ENCODE measurements at regions not wholly inside any gene's neighbourhood (a gene's known extent, or its start where the extent isn't known, plus 50 kb on each side); places are given as distances from the start of the nearest gene placed in this dataset.

GRCh38 chr3:106806964-106807363, 570.3 kb upstream of the CCDC54 start:
- DNase-seq (ENCODE audit: extremely low read depth, low read depth) = no peak
- TF ChIP-seq, protein P1, sequence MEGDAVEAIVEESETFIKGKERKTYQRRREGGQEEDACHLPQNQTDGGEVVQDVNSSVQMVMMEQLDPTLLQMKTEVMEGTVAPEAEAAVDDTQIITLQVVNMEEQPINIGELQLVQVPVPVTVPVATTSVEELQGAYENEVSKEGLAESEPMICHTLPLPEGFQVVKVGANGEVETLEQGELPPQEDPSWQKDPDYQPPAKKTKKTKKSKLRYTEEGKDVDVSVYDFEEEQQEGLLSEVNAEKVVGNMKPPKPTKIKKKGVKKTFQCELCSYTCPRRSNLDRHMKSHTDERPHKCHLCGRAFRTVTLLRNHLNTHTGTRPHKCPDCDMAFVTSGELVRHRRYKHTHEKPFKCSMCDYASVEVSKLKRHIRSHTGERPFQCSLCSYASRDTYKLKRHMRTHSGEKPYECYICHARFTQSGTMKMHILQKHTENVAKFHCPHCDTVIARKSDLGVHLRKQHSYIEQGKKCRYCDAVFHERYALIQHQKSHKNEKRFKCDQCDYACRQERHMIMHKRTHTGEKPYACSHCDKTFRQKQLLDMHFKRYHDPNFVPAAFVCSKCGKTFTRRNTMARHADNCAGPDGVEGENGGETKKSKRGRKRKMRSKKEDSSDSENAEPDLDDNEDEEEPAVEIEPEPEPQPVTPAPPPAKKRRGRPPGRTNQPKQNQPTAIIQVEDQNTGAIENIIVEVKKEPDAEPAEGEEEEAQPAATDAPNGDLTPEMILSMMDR (IDR thresholded peaks at IDR 0.05; ENCODE audit: low read depth, low read length, missing control alignments) = no peak
- H3K4me3 ChIP-seq (replicated peaks; ENCODE audit: low read depth, low read length) = no peak overlapping the region

DNA sequence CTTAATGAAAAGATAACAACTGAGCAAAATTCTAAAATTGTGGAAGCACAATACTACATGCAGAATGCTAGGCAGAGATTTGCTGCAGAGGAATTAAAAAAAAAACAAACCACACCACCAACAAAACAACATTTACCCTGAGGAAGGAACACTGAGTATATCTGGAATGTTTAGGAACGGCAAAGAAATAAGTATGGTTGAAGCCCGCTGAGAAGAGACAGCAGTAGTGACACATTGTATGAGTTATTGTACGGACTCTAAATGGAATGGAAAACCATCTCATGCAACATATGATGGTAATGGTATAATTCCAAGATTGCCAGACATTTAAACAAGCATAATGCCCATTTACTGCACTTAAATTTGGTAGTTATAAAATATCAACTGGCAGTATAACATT, 568.2 kb upstream of the CCDC54 start:
- H3K4me3 ChIP-seq (replicated peaks; ENCODE audit: low read depth, low read length) = no peak overlapping the region
- no peak for DNase-seq (ENCODE audit: extremely low read depth, low read depth)
- TF ChIP-seq, protein P1 (IDR thresholded peaks at IDR 0.05; ENCODE audit: low read depth, low read length, missing control alignments) = no peak

DNA sequence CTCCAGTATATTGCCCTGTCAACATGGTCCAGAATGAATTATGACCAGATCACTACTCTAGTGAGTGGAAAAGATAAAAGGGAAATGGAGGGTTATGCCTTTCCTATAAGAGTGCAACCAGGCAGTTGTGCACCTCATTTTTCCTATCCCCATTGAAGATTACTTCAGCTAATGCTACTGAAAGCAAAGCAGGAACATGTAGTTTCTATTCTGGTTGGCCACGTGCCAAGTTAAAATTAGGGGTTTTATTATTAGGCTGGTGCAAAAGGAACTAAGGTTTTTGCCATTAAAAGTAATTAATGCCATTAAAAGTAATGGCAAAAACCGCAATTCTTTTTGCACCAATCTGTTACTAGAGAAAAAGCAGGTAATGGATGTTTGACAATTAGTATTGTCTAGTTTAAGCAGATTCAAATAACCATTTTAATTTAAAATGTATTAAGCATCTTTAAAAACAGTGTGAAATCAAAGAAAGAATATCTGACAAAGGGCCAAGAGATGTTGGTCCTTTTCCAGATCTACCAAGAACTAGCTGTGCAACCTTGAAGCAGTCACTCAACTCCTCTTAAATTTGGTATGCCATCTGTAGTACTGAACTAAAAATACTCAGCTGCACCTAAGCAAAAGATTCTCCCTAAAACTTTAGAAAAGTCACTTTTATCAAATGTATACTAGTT, 567.5 kb upstream of the CCDC54 start:
- H3K4me3 ChIP-seq (replicated peaks; ENCODE audit: low read depth, low read length) = no peak overlapping the region
- DNase-seq (ENCODE audit: extremely low read depth, low read depth) = no peak
- TF ChIP-seq, protein P1 (IDR thresholded peaks at IDR 0.05; ENCODE audit: low read depth, low read length, missing control alignments) = no peak

GRCh38 chr3:106810300-106810875, 566.9 kb upstream of the CCDC54 start:
- no peak for DNase-seq (ENCODE audit: extremely low read depth, low read depth)
- TF ChIP-seq, protein P1 (IDR thresholded peaks at IDR 0.05; ENCODE audit: low read depth, low read length, missing control alignments) = no peak
- no peak overlapping the region for H3K4me3 ChIP-seq (replicated peaks; ENCODE audit: low read depth, low read length)

- no peak overlapping the region for H3K4me3 ChIP-seq (replicated peaks; ENCODE audit: low read depth, low read length)
- DNase-seq (ENCODE audit: extremely low read depth, low read depth) = no peak
- TF ChIP-seq, protein P1 (IDR thresholded peaks at IDR 0.05; ENCODE audit: low read depth, low read length, missing control alignments) = no peak
Measured at GRCh38 chr3:106811376-106811775, 565.9 kb upstream of the CCDC54 start.

GRCh38 chr3:106813742-106814141, 563.5 kb upstream of the CCDC54 start:
- DNase-seq (ENCODE audit: extremely low read depth, low read depth) = no peak
- TF ChIP-seq, protein P1 (IDR thresholded peaks at IDR 0.05; ENCODE audit: low read depth, low read length, missing control alignments) = no peak

More at GRCh38 chr3:106813742-106814141, 563.5 kb upstream of the CCDC54 start:
- no peak overlapping the region for H3K4me3 ChIP-seq (replicated peaks; ENCODE audit: low read depth, low read length)

All from HFF-Myc (cell line).